ENCODE measurements at regions not wholly inside any gene's neighbourhood (a gene's known extent, or its start where the extent isn't known, plus 50 kb on each side); places are given as distances from the start of the nearest gene placed in this dataset.

GRCh38 chr12:58443981-58444371 lies 476.3 kb downstream of the LRIG3 start:
- no peak for TF ChIP-seq SRF (IDR thresholded peaks at IDR 0.05; ENCODE audit: low read depth)
- TF ChIP-seq, protein P1, sequence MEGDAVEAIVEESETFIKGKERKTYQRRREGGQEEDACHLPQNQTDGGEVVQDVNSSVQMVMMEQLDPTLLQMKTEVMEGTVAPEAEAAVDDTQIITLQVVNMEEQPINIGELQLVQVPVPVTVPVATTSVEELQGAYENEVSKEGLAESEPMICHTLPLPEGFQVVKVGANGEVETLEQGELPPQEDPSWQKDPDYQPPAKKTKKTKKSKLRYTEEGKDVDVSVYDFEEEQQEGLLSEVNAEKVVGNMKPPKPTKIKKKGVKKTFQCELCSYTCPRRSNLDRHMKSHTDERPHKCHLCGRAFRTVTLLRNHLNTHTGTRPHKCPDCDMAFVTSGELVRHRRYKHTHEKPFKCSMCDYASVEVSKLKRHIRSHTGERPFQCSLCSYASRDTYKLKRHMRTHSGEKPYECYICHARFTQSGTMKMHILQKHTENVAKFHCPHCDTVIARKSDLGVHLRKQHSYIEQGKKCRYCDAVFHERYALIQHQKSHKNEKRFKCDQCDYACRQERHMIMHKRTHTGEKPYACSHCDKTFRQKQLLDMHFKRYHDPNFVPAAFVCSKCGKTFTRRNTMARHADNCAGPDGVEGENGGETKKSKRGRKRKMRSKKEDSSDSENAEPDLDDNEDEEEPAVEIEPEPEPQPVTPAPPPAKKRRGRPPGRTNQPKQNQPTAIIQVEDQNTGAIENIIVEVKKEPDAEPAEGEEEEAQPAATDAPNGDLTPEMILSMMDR (IDR thresholded peaks at IDR 0.05 in 2 of 3, conservative IDR thresholded peaks at IDR 0.05 in 1 of 3; ENCODE audit: borderline replicate concordance in 1 of 3, insufficient read depth in 1 of 3, low read depth in 2 of 3, low read length in 2 of 3) = no peak
- TF ChIP-seq, protein P2, sequence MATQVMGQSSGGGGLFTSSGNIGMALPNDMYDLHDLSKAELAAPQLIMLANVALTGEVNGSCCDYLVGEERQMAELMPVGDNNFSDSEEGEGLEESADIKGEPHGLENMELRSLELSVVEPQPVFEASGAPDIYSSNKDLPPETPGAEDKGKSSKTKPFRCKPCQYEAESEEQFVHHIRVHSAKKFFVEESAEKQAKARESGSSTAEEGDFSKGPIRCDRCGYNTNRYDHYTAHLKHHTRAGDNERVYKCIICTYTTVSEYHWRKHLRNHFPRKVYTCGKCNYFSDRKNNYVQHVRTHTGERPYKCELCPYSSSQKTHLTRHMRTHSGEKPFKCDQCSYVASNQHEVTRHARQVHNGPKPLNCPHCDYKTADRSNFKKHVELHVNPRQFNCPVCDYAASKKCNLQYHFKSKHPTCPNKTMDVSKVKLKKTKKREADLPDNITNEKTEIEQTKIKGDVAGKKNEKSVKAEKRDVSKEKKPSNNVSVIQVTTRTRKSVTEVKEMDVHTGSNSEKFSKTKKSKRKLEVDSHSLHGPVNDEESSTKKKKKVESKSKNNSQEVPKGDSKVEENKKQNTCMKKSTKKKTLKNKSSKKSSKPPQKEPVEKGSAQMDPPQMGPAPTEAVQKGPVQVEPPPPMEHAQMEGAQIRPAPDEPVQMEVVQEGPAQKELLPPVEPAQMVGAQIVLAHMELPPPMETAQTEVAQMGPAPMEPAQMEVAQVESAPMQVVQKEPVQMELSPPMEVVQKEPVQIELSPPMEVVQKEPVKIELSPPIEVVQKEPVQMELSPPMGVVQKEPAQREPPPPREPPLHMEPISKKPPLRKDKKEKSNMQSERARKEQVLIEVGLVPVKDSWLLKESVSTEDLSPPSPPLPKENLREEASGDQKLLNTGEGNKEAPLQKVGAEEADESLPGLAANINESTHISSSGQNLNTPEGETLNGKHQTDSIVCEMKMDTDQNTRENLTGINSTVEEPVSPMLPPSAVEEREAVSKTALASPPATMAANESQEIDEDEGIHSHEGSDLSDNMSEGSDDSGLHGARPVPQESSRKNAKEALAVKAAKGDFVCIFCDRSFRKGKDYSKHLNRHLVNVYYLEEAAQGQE (IDR thresholded peaks at IDR 0.05; ENCODE audit: low read depth) = no peak
- no peak for TF ChIP-seq EZH2 (IDR thresholded peaks at IDR 0.05)
- no peak for TF ChIP-seq POLR2A (IDR thresholded peaks at IDR 0.05; ENCODE audit: borderline replicate concordance, extremely low read depth, insufficient read depth, insufficient read length)
- no peak for TF ChIP-seq FOSL1 (IDR thresholded peaks at IDR 0.05; ENCODE audit: low read depth)
- no peak for TF ChIP-seq TCF7L2 (IDR thresholded peaks at IDR 0.05; ENCODE audit: borderline replicate concordance, extremely low read depth, insufficient read depth, insufficient read length)
- TF ChIP-seq MAX (IDR thresholded peaks at IDR 0.05) = no peak
- TF ChIP-seq YY1 (IDR thresholded peaks at IDR 0.05; ENCODE audit: extremely low read depth, insufficient replicate concordance, low read depth, low read length) = no peak
- no peak for TF ChIP-seq POLR2AphosphoS5 (IDR thresholded peaks at IDR 0.05; ENCODE audit: low read depth, low read length)
- TF ChIP-seq EZH2phosphoT487 (IDR thresholded peaks at IDR 0.05; ENCODE audit: borderline replicate concordance) = no peak
